ENCODE measurements at regions not wholly inside any gene's neighbourhood (a gene's known extent, or its start where the extent isn't known, plus 50 kb on each side); places are given as distances from the start of the nearest gene placed in this dataset.

- Histone ChIP-seq H3K27ac (no peak overlapping the region), H3K36me3 (ENCODE audit: low read depth) (no peaks in the 10 kb centered on the region), H2AFZ (no peak overlapping the region), H4K20me1 (ENCODE audit: insufficient read depth) (no peaks in the 10 kb centered on the region), H3F3A (ENCODE audit: insufficient read depth, low read depth) (no peaks in the 10 kb centered on the region), H3K4me2 (no peak overlapping the region), H3K79me2 (ENCODE audit: low read depth) (no peaks in the 10 kb centered on the region), H3K9me2 (ENCODE audit: insufficient read depth) (no peaks in the 10 kb centered on the region), H3K4me3 (no peak overlapping the region), H3K27me3 (ENCODE audit: insufficient read depth, low read depth) (peaks cover 84% of the 10 kb centered on the region), H3K9me3 (ENCODE audit: insufficient read depth, low read depth) (no peaks in the 10 kb centered on the region), H3K4me1 (replicated peaks; ENCODE audit: insufficient read depth) (no peaks in the 10 kb centered on the region)
- no peak for TF ChIP-seq EZH2 (IDR thresholded peaks at IDR 0.05; ENCODE audit: low read depth)
- no peak for TF ChIP-seq CTCF (conservative IDR thresholded peaks at IDR 0.05)
- CTCF ChIA-PET: no interaction called here
- DNase-seq: no peak
- BruUV-seq (replicated peaks): no TSS peak
- intact Hi-C loops (cut with micrococcal nuclease; ENCODE audit: unreplicated experiment): no loop called here
- POLR2A ChIA-PET (ENCODE audit: unreplicated experiment): no interaction called here
Measured at GRCh38 chr13:111526922-111527321, 206.5 kb downstream of the TEX29 start.

- BruUV-seq (replicated peaks): no TSS peak
- intact Hi-C loops (cut with micrococcal nuclease; ENCODE audit: unreplicated experiment): no loop called here
- Histone ChIP-seq H4K20me1 (ENCODE audit: insufficient read depth) (no peaks in the 10 kb centered on the region), H3K4me3 (no peak overlapping the region), H3K79me2 (ENCODE audit: low read depth) (no peaks in the 10 kb centered on the region), H3K27me3 (ENCODE audit: insufficient read depth, low read depth) (peaks cover 84% of the 10 kb centered on the region), H3K4me2 (no peak overlapping the region), H2AFZ (no peak overlapping the region), H3K36me3 (ENCODE audit: low read depth) (no peaks in the 10 kb centered on the region), H3K9me2 (ENCODE audit: insufficient read depth) (no peaks in the 10 kb centered on the region), H3K27ac (no peak overlapping the region), H3K4me1 (replicated peaks; ENCODE audit: insufficient read depth) (no peaks in the 10 kb centered on the region), H3K9me3 (ENCODE audit: insufficient read depth, low read depth) (no peaks in the 10 kb centered on the region), H3F3A (ENCODE audit: insufficient read depth, low read depth) (no peaks in the 10 kb centered on the region)
- ChIA-PET POLR2A (ENCODE audit: unreplicated experiment) (no interaction called here), CTCF (no interaction called here)
- TF ChIP-seq EZH2 (IDR thresholded peaks at IDR 0.05; ENCODE audit: low read depth) (no peak), CTCF (conservative IDR thresholded peaks at IDR 0.05) (no peak)
- DNase-seq: no peak
Measured at GRCh38 chr13:111527614-111528229, 207.3 kb downstream of the TEX29 start.

GRCh38 chr13:111528513-111528912 lies 208.1 kb downstream of the TEX29 start:
- DNase-seq: no peak
- POLR2A ChIA-PET (ENCODE audit: unreplicated experiment): no interaction called here
- no TSS peak for BruUV-seq (replicated peaks)
- no peaks in the 10 kb centered on the region for H3K79me2 ChIP-seq (ENCODE audit: low read depth)
- H3K27ac ChIP-seq: no peak overlapping the region
- no peaks in the 10 kb centered on the region for H3K4me1 ChIP-seq (replicated peaks; ENCODE audit: insufficient read depth)
- intact Hi-C loops (cut with micrococcal nuclease; ENCODE audit: unreplicated experiment): no loop called here
- H2AFZ ChIP-seq: no peak overlapping the region
- H3K9me3 ChIP-seq (ENCODE audit: insufficient read depth, low read depth): no peaks in the 10 kb centered on the region
- no peaks in the 10 kb centered on the region for H3K36me3 ChIP-seq (ENCODE audit: low read depth)
- H4K20me1 ChIP-seq (ENCODE audit: insufficient read depth): no peaks in the 10 kb centered on the region
- no peak overlapping the region for H3K4me2 ChIP-seq
- TF ChIP-seq CTCF (conservative IDR thresholded peaks at IDR 0.05): no peak
- no peak for TF ChIP-seq EZH2 (IDR thresholded peaks at IDR 0.05; ENCODE audit: low read depth)
- H3K9me2 ChIP-seq (ENCODE audit: insufficient read depth): no peaks in the 10 kb centered on the region
- H3K27me3 ChIP-seq (ENCODE audit: insufficient read depth, low read depth): peaks cover 84% of the 10 kb centered on the region
- no peak overlapping the region for H3K4me3 ChIP-seq
- no peaks in the 10 kb centered on the region for H3F3A ChIP-seq (ENCODE audit: insufficient read depth, low read depth)
- CTCF ChIA-PET: no interaction called here

All from PC-9 (cell line).